BE2C (cell line): ENCODE measurements at regions not wholly inside any gene's neighbourhood (a gene's known extent, or its start where the extent isn't known, plus 50 kb on each side); places are given as distances from the start of the nearest gene placed in this dataset.

Experiments used
- DNase-seq: peaks from one replicate; pipeline ENCODE4 v3.0.0-alpha.2; 2020
- H3K27me3 ChIP-seq: fragments of 250-450 bp; sonication (Bioruptor Pico); 2 replicates; pipeline ENCODE4 v1.5.1; 2020; ENCODE audit warnings: mild to moderate bottlenecking
- H3K36me3 ChIP-seq: fragments of 250-450 bp; sonication (Bioruptor Pico); 2 replicates; pipeline ENCODE4 v1.5.1; 2020; ENCODE audit warnings: mild to moderate bottlenecking
- H3K4me1 ChIP-seq: fragments of 250-450 bp; sonication (Bioruptor Pico); 2 replicates; pipeline ENCODE4 v1.5.1; 2020
- H3K4me3 ChIP-seq: 2 replicates; pipeline ENCODE4 v1.5.1; 2011; ENCODE audit warnings: low read depth, low read length
- H3K9me3 ChIP-seq: fragments of 250-450 bp; sonication (Bioruptor Pico); 2 replicates; pipeline ENCODE4 v1.5.1; 2020
- TF ChIP-seq, protein P1 (sequence below): IDR thresholded peaks from 2 replicates; pipeline ENCODE4 v1.5.1; 2012; ENCODE audit warnings: mild to moderate bottlenecking, low read depth, low read length

DNA sequence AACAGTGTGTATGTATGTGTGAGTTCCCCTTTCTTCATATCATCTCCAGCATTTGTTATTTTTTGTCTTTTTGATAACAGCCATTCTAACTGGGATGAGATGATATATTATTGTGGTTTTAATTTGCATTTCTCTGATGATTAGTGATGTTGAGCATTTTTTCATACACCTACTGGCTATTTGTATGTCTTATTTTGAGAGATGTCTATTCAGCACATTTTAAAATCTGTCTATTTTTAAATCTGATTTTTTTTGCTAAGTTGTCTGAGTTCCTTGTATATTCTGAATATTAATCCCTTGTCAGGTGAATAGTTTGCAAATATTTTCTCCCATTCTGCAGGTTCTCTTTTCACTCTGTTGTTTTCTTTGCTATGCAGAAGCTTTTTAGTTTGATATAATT is 469.1 kb downstream of the FUT8 start:
- Histone ChIP-seq H3K9me3 (no peaks in the 10 kb centered on the region), H3K27me3 (no peaks in the 10 kb centered on the region), H3K4me1 (no peaks in the 10 kb centered on the region), H3K36me3 (no peaks in the 10 kb centered on the region), H3K4me3 (no peak overlapping the region)
- DNase-seq = no peak
- TF ChIP-seq, protein P1, sequence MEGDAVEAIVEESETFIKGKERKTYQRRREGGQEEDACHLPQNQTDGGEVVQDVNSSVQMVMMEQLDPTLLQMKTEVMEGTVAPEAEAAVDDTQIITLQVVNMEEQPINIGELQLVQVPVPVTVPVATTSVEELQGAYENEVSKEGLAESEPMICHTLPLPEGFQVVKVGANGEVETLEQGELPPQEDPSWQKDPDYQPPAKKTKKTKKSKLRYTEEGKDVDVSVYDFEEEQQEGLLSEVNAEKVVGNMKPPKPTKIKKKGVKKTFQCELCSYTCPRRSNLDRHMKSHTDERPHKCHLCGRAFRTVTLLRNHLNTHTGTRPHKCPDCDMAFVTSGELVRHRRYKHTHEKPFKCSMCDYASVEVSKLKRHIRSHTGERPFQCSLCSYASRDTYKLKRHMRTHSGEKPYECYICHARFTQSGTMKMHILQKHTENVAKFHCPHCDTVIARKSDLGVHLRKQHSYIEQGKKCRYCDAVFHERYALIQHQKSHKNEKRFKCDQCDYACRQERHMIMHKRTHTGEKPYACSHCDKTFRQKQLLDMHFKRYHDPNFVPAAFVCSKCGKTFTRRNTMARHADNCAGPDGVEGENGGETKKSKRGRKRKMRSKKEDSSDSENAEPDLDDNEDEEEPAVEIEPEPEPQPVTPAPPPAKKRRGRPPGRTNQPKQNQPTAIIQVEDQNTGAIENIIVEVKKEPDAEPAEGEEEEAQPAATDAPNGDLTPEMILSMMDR = no peak

DNA sequence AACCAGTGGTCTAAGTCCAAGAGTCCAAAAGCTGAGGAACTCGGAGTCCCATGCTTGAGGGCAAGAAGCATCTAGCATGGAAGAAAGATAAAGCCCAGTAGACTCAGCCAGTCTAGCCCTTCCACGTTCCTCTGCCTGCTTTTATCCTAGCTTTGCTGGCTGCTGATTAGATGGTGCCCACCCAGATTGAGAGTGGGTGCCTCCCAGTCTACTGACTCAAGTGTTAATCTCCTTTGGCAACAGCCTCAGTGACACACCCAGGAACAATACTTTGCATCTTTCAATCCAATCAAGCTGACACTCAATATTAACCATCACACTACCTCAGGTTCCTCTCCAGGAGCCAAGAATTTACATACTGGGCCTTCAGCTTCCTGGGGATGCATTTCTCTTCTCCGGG is 476.1 kb downstream of the FUT8 start:
- no peak for DNase-seq
- no peaks in the 10 kb centered on the region for H3K36me3 ChIP-seq
- H3K9me3 ChIP-seq = no peaks in the 10 kb centered on the region
- peaks cover 4% of the 10 kb centered on the region; the same call in 1 of the 2 replicates for H3K27me3 ChIP-seq
- TF ChIP-seq, protein P1 = no peak
- H3K4me3 ChIP-seq = no peak overlapping the region
- H3K4me1 ChIP-seq = no peaks in the 10 kb centered on the region

GRCh38 chr14:65892315-65892714 is 479.8 kb downstream of the FUT8 start:
- Histone ChIP-seq H3K9me3 (no peaks in the 10 kb centered on the region), H3K36me3 (no peaks in the 10 kb centered on the region), H3K4me1 (no peaks in the 10 kb centered on the region), H3K4me3 (no peak overlapping the region), H3K27me3 (peaks cover 4% of the 10 kb centered on the region; the same call in 1 of the 2 replicates)
- TF ChIP-seq, protein P1 = no peak
- no peak for DNase-seq

DNA sequence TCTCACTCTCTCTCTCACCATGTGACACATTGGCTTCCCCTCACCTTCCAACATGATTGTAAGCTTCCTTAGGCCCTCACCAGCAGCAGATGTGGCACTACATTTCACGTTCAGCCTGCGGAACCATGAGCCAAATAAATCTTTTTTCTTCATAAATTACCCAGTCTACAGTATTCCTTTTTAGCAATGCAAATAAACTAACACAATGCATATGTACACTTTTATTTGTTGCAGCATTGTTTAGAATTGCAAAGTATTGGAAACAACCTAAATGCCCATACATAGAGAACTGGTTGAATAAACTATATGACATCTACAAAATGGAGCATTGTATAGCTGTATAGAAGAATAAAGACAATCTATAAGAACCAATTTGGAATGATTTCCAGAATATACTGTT is 487.6 kb downstream of the FUT8 start:
- no peak overlapping the region for H3K4me3 ChIP-seq
- no peaks in the 10 kb centered on the region for H3K36me3 ChIP-seq
- TF ChIP-seq, protein P1 = no peak
- H3K9me3 ChIP-seq = no peaks in the 10 kb centered on the region
- no peaks in the 10 kb centered on the region for H3K4me1 ChIP-seq
- no peak for DNase-seq
- no peaks in the 10 kb centered on the region for H3K27me3 ChIP-seq

DNA sequence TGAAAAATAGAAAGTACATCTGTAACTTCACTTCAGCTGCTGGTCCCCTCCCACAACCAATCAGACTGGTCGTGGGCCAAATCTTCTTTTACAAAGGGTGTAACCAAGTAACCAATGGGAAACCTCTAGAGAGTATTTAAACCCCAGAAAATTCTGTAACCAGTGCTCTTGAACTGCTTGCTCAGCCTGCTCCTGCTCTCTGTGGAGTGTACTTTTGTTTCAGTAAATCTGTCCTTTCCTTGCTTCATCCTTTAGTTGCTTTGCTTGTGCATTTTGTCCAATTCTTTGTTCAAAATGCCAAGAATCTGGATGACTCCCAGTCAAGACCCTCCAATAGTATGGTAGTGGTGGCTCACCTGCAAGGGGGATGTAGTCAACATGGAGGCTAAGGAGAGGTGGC is 489.1 kb downstream of the FUT8 start:
- H3K4me3 ChIP-seq = no peak overlapping the region
- TF ChIP-seq, protein P1 = no peak
- H3K9me3 ChIP-seq = no peaks in the 10 kb centered on the region
- no peaks in the 10 kb centered on the region for H3K4me1 ChIP-seq
- DNase-seq = no peak
- no peaks in the 10 kb centered on the region for H3K27me3 ChIP-seq
- no peaks in the 10 kb centered on the region for H3K36me3 ChIP-seq

DNA sequence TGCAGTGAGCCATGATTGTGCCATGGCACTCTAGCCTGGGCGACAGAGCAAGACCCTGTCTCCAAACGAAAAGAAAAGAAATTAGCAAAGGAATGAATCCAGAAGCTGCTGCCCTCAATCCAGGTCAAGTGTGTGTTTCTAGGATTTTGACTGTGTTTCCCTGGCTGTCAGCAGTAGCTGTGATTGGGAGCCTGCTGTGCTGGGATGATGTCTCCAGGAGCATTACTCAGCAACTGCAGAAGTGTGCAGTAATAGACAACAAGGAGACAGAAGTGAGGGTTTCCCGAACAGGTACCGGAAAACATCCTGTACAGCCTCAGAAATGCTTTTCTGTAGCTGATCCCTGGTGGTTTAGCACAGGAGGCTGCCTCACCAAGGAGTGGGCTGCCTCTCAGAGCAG is 492.5 kb downstream of the FUT8 start:
- Histone ChIP-seq H3K4me3 (no peak overlapping the region), H3K36me3 (no peaks in the 10 kb centered on the region), H3K27me3 (no peaks in the 10 kb centered on the region), H3K4me1 (no peaks in the 10 kb centered on the region), H3K9me3 (no peaks in the 10 kb centered on the region)
- TF ChIP-seq, protein P1 = no peak
- DNase-seq = no peak
